Erythroblast (primary cell): ENCODE measurements at regions not wholly inside any gene's neighbourhood (a gene's known extent, or its start where the extent isn't known, plus 50 kb on each side); places are given as distances from the start of the nearest gene placed in this dataset.

Source experiments
- GATA1 ChIP-seq: IDR thresholded peaks from 2 replicates; pipeline ENCODE4 v1.6.1; 2011; ENCODE audit warnings: low read depth, mild to moderate bottlenecking, control low read depth, low read length, moderate library complexity
- POLR2A ChIP-seq: IDR thresholded peaks from 2 replicates; pipeline ENCODE4 v1.6.1; 2011; ENCODE audit warnings: mild to moderate bottlenecking, low read length

- TF ChIP-seq POLR2A (no peak), GATA1 (no peak)
Measured at GRCh38 chr12:78585132-78585531, 279.4 kb upstream of the SYT1 start.
